Left ventricle myocardium inferior (tissue), 1 donor: ENCODE measurements at regions not wholly inside any gene's neighbourhood (a gene's known extent, or its start where the extent isn't known, plus 50 kb on each side); places are given as distances from the start of the nearest gene placed in this dataset.

Experiments used
- DNase-seq: peaks from one replicate; pipeline ENCODE4 v3.0.0-alpha.2; 2020
- H3K27ac ChIP-seq: fragments of 200-600 bp; replicated peaks from 2 replicates; pipeline ENCODE4 v1.8.0; 2021
- H3K27me3 ChIP-seq: fragments of 200-600 bp; 2 replicates; pipeline ENCODE4 v1.8.0; 2021; ENCODE audit warnings: low read depth
- H3K36me3 ChIP-seq: fragments of 200-600 bp; 2 replicates; pipeline ENCODE4 v1.8.0; 2021
- H3K4me1 ChIP-seq: fragments of 200-600 bp; 2 replicates; pipeline ENCODE4 v1.8.0; 2021
- H3K4me3 ChIP-seq: fragments of 200-600 bp; 2 replicates; pipeline ENCODE4 v1.8.0; 2021; ENCODE audit warnings: mild to moderate bottlenecking, moderate library complexity
- H3K9me3 ChIP-seq: fragments of 200-600 bp; replicated peaks from 2 replicates; pipeline ENCODE4 v1.8.0; 2021
- intact Hi-C: fragments of 100-400 bp; cut with micrococcal nuclease; formaldehyde crosslinking; loops from one replicate; pipeline ENCODE4 v1.11.0; 2022
- TF ChIP-seq, protein P1 (sequence below): fragments of 200-600 bp; IDR thresholded peaks from 2 replicates; pipeline ENCODE4 v1.8.0; 2021; ENCODE audit warnings: antibody characterized with exemption, mild to moderate bottlenecking, borderline replicate concordance
- donor health status: DM: no; HTN: yes; CAD: no; lungs with severe emphysema.

GRCh38 chr3:78277801-78278200, 1237.9 kb downstream of the ROBO2 start:
- intact Hi-C loops: no loop called here
- TF ChIP-seq, protein P1, sequence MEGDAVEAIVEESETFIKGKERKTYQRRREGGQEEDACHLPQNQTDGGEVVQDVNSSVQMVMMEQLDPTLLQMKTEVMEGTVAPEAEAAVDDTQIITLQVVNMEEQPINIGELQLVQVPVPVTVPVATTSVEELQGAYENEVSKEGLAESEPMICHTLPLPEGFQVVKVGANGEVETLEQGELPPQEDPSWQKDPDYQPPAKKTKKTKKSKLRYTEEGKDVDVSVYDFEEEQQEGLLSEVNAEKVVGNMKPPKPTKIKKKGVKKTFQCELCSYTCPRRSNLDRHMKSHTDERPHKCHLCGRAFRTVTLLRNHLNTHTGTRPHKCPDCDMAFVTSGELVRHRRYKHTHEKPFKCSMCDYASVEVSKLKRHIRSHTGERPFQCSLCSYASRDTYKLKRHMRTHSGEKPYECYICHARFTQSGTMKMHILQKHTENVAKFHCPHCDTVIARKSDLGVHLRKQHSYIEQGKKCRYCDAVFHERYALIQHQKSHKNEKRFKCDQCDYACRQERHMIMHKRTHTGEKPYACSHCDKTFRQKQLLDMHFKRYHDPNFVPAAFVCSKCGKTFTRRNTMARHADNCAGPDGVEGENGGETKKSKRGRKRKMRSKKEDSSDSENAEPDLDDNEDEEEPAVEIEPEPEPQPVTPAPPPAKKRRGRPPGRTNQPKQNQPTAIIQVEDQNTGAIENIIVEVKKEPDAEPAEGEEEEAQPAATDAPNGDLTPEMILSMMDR: no peak
- H3K4me1 ChIP-seq: no peaks in the 10 kb centered on the region
- H3K27me3 ChIP-seq: no peaks in the 10 kb centered on the region
- no peaks in the 10 kb centered on the region for H3K36me3 ChIP-seq
- DNase-seq: no peak
- H3K27ac ChIP-seq: no peak overlapping the region
- H3K4me3 ChIP-seq: no peak overlapping the region
- H3K9me3 ChIP-seq: no peaks in the 10 kb centered on the region

DNA sequence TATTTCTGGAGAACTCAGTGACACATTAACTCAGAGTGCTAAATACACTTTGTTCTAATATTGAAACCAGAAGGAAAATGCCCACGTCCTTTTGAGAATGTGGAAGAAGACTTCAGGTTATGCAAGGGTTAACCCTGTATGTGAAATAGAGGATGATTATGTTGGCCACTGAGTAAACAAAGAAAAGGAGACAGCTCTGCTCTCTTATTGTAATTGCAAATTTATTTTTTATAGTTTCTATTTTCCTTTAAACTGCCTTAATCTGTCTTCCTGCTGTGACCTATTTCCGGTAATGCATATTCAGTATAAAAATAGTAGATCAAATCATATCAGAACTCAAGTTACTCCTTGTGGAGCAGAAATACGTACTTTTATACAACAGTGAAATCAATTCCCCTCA, 1239.2 kb downstream of the ROBO2 start:
- H3K36me3 ChIP-seq: no peaks in the 10 kb centered on the region
- H3K27ac ChIP-seq: no peak overlapping the region
- H3K9me3 ChIP-seq: no peaks in the 10 kb centered on the region
- TF ChIP-seq, protein P1: no peak
- DNase-seq: no peak
- no peaks in the 10 kb centered on the region for H3K27me3 ChIP-seq
- intact Hi-C loops: no loop called here
- H3K4me1 ChIP-seq: no peaks in the 10 kb centered on the region
- no peak overlapping the region for H3K4me3 ChIP-seq

DNA sequence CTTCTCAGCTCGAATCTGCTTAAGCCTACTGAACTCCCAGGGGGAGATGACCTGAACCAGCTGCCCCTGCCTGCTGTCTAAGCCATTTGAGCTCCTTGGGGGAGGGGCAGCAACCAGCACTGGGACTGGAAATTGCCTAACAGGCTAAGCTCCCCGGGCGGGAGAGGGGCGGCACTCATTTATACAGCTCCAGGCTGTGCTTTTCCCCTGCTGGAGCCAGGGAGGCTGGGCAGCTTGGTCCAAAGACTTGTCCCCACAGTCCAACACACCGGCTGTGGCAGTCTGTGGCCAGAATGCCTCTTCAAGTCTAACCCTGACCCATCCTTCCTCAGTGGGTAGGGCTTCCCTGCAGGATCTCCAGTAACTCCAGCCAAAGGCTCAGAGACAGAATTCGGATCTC, 1241.5 kb downstream of the ROBO2 start:
- TF ChIP-seq, protein P1: no peak
- no peak for DNase-seq
- no peaks in the 10 kb centered on the region for H3K36me3 ChIP-seq

GRCh38 chr3:78283994-78284393, 1244.1 kb downstream of the ROBO2 start:
- TF ChIP-seq, protein P1: no peak
- H3K4me3 ChIP-seq: no peak overlapping the region
- intact Hi-C loops: no loop called here
- H3K36me3 ChIP-seq: no peaks in the 10 kb centered on the region
- H3K27me3 ChIP-seq: no peaks in the 10 kb centered on the region
- no peaks in the 10 kb centered on the region for H3K4me1 ChIP-seq
- H3K27ac ChIP-seq: no peak overlapping the region
- H3K9me3 ChIP-seq: no peaks in the 10 kb centered on the region
- DNase-seq: no peak

More for the DNA sequence above, 1241.5 kb downstream of the ROBO2 start:
- Histone ChIP-seq H3K4me1 (no peaks in the 10 kb centered on the region), H3K4me3 (no peak overlapping the region), H3K9me3 (no peaks in the 10 kb centered on the region), H3K27me3 (no peaks in the 10 kb centered on the region), H3K27ac (no peak overlapping the region)
- intact Hi-C loops: no loop called here

DNA sequence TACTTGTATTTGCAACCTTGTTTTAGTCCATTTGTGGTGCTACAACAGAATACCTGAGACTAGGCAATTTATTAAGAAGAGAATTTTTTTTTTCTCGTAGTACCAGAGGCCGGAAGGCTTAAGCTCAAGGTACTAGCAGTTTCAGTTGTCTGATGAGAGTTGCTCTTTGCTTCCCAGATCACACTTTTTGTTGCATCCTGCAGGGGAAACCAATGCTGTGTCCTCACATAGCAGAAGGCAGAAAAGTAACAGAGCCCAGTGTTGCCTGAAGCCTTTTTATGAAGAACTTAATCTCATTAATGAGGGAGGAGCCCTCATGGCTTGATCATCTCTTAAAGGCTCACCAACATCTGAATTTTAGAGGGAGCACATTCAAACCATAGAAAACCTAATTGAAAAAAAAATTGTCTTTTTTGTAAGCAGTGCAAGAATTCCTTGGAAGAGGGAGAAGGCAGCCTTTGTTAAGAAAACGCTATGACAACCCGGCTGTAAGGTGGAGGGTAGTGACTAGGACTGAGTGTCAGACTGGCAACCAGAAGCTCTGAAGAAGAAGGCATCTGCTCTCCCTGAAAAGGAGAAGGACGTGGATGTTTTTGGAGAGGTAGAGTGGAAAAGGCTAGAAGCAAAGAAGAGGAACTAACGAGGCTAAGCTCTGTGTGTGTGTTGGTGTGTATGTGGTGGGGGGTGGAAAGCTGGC, 1245.3 kb downstream of the ROBO2 start:
- Histone ChIP-seq H3K27me3 (no peaks in the 10 kb centered on the region), H3K4me1 (no peaks in the 10 kb centered on the region), H3K9me3 (no peaks in the 10 kb centered on the region), H3K4me3 (no peak overlapping the region), H3K27ac (no peak overlapping the region), H3K36me3 (no peaks in the 10 kb centered on the region)
- no peak for DNase-seq
- intact Hi-C loops: no loop called here
- TF ChIP-seq, protein P1: no peak
